ENCODE measurements at regions not wholly inside any gene's neighbourhood (a gene's known extent, or its start where the extent isn't known, plus 50 kb on each side); places are given as distances from the start of the nearest gene placed in this dataset.

GRCh38 chr5:136457390-136458013 lies 92.2 kb upstream of the TRPC7 start:
- TF ChIP-seq, protein P1, sequence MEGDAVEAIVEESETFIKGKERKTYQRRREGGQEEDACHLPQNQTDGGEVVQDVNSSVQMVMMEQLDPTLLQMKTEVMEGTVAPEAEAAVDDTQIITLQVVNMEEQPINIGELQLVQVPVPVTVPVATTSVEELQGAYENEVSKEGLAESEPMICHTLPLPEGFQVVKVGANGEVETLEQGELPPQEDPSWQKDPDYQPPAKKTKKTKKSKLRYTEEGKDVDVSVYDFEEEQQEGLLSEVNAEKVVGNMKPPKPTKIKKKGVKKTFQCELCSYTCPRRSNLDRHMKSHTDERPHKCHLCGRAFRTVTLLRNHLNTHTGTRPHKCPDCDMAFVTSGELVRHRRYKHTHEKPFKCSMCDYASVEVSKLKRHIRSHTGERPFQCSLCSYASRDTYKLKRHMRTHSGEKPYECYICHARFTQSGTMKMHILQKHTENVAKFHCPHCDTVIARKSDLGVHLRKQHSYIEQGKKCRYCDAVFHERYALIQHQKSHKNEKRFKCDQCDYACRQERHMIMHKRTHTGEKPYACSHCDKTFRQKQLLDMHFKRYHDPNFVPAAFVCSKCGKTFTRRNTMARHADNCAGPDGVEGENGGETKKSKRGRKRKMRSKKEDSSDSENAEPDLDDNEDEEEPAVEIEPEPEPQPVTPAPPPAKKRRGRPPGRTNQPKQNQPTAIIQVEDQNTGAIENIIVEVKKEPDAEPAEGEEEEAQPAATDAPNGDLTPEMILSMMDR (IDR thresholded peaks at IDR 0.05 in 4 of 5, conservative IDR thresholded peaks at IDR 0.05 in 1 of 5) = no peak
- no peak for TF ChIP-seq POLR2A (IDR thresholded peaks at IDR 0.05)
